ENCODE measurements at regions not wholly inside any gene's neighbourhood (a gene's known extent, or its start where the extent isn't known, plus 50 kb on each side); places are given as distances from the start of the nearest gene placed in this dataset.

GRCh38 chr15:95911570-95912279 lies 418.8 kb upstream of the NR2F2 start (continued):
- TF ChIP-seq NRF1 (IDR thresholded peaks at IDR 0.05; ENCODE audit: low read depth, low read length) (no peak), RFX5 (IDR thresholded peaks at IDR 0.05; ENCODE audit: borderline replicate concordance, low read depth, low read length) (no peak), SP4 (IDR thresholded peaks at IDR 0.05; ENCODE audit: low read length) (no peak), MAFK (IDR thresholded peaks at IDR 0.05; ENCODE audit: low read depth, low read length) (no peak), CHD2 (IDR thresholded peaks at IDR 0.05; ENCODE audit: low read length) (no peak), POU5F1 (IDR thresholded peaks at IDR 0.05; ENCODE audit: low read depth, low read length) (no peak), USF2 (IDR thresholded peaks at IDR 0.05; ENCODE audit: low read length) (no peak), SUZ12 (IDR thresholded peaks at IDR 0.05; ENCODE audit: low read length) (no peak)

Data from H1 (cell line).